ENCODE measurements at regions not wholly inside any gene's neighbourhood (a gene's known extent, or its start where the extent isn't known, plus 50 kb on each side); places are given as distances from the start of the nearest gene placed in this dataset.
"Not testable (repeated sequence)": the region's sequence is repeated elsewhere in the genome, so short reads cannot be mapped to it uniquely, and the experiment has no call there.

DNA sequence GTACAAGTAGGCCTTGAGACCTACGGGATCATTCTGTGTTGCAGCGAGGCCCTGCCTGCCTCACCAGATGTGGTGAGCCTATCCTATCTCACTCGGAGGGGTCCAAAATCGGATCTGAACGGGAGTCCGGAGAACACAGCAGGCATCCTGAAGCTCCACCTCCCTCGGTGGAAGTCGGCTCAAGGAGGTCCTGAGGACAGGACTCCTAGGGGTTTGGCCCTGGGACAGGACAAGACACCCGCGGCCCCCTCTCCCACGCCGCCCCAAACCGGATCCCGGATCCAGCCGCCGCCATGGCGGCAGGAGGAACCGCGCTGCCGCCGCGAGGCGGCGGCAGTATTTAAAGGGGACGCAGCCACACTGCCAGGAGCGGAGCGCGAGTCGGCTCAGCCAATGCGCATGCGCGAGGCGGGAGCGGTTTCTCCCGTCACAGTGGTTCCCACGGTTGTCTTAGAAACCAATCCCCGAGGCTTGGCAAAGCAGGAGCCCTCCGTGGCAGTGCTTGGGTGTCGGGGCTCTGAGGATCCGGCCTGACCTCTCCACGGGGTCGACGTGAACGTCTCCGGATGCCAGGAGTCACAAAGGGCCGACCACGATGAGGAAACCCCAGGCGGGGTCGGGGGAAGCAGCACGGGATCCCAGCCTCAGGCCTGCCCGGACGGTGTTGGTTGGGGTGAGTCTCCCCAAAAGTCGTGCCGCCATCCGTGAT is 454.6 kb upstream of the ZNG1F start:
- H3K18ac ChIP-seq (ENCODE audit: low read depth, low read length); dilution Hi-C loops (cut with HindIII; ENCODE audit: low sequenced_read_pairs, unreplicated experiment); intact Hi-C loops (cut with micrococcal nuclease); H4K5ac ChIP-seq (ENCODE audit: low read depth, low read length); H4K20me1 ChIP-seq (ENCODE audit: insufficient read depth, low read length); H3K27me3 ChIP-seq (ENCODE audit: control insufficient read depth, insufficient read depth, low read length); H3K23ac ChIP-seq (ENCODE audit: low read depth, low read length); H3K9me1 ChIP-seq (ENCODE audit: insufficient read depth, low read length); H3K9me3 ChIP-seq (ENCODE audit: control insufficient read depth, insufficient read depth, low read length); CTCF ChIA-PET; H2BK15ac ChIP-seq (ENCODE audit: low read depth, low read length); H3K4me1 ChIP-seq (ENCODE audit: control insufficient read depth, insufficient read depth, low read length); H2AK9ac ChIP-seq (replicated peaks; ENCODE audit: low read depth, low read length, poor library complexity); H2AFZ ChIP-seq (replicated peaks; ENCODE audit: low read length, poor library complexity); H3K56ac ChIP-seq (ENCODE audit: extremely low read depth, insufficient read depth, low read length); H3K14ac ChIP-seq (replicated peaks; ENCODE audit: low read depth, low read length); H2BK120ac ChIP-seq (ENCODE audit: low read depth, low read length); H3K36me3 ChIP-seq (ENCODE audit: control insufficient read depth, insufficient read depth, low read length); H3K79me1 ChIP-seq (ENCODE audit: low read depth in 1 of 2, low read length in 2 of 2); in situ Hi-C loops (cut with MboI; ENCODE audit: low sequenced_read_pairs); POLR2A ChIA-PET (ENCODE audit: unreplicated experiment); H2AK5ac ChIP-seq (ENCODE audit: low read depth, low read length); H2BK5ac ChIP-seq (ENCODE audit: low read depth, low read length, poor library complexity, severe bottlenecking); H2BK20ac ChIP-seq (ENCODE audit: low read depth, low read length); BruUV-seq (replicated peaks): not testable (repeated sequence)
- Histone ChIP-seq H3K9ac (ENCODE audit: low read depth, low read length) (peak overlapping the region; percentile 69; the same call in 1 of the 2 replicates), H4K8ac (ENCODE audit: low read depth in 2 of 2, low read length in 2 of 2) (peak overlapping the region; percentile 74 to 91; a peak in 3 of 4 replicates), H3K4me2 (ENCODE audit: low read depth, low read length) (peak overlapping the region; percentile 55), H3K27ac (ENCODE audit: insufficient read depth, low read length) (peak overlapping the region; percentile 32; the same call in 1 of the 2 replicates), H4K91ac (ENCODE audit: insufficient read depth, low read depth, low read length) (0 out of 2 replicates have a peak overlapping the region, but pooled peaks have one; percentile 37), H3K4ac (ENCODE audit: low read depth, low read length) (peak overlapping the region; percentile 79), H3K4me3 (ENCODE audit: insufficient read depth, low read depth, low read length) (peak overlapping the region; percentile 44)
- 0 out of 2 replicates have a peak, but pooled peaks have one; percentile 18 for TF ChIP-seq MAZ (IDR thresholded peaks at IDR 0.05; ENCODE audit: borderline replicate concordance, low read depth, low read length)
- 19% methylated on average over 25 of the region's 55 CpGs; no CpG with 5 or more reads in 1 of the 2 experiments for WGBS, 2 experiments (ENCODE audit: extremely low coverage in 2 of 2, insufficient read length in 1 of 2)
- ATAC-seq (ENCODE audit: low read depth) (peak; percentile 100), DNase-seq (peak; percentile 69)

GRCh38 chr9:41633726-41634125 is 444.6 kb upstream of the ZNG1F start:
- H2AK9ac ChIP-seq (replicated peaks; ENCODE audit: low read depth, low read length, poor library complexity); H2BK5ac ChIP-seq (ENCODE audit: low read depth, low read length, poor library complexity, severe bottlenecking); H4K5ac ChIP-seq (ENCODE audit: low read depth, low read length); H4K20me1 ChIP-seq (ENCODE audit: insufficient read depth, low read length); H3K9me3 ChIP-seq (ENCODE audit: control insufficient read depth, insufficient read depth, low read length); H3K4ac ChIP-seq (ENCODE audit: low read depth, low read length); BruUV-seq (replicated peaks); H4K91ac ChIP-seq (ENCODE audit: insufficient read depth, low read depth, low read length); H3K27me3 ChIP-seq (ENCODE audit: control insufficient read depth, insufficient read depth, low read length); dilution Hi-C loops (cut with HindIII; ENCODE audit: low sequenced_read_pairs, unreplicated experiment); H2AFZ ChIP-seq (replicated peaks; ENCODE audit: low read length, poor library complexity); intact Hi-C loops (cut with micrococcal nuclease); H3K56ac ChIP-seq (ENCODE audit: extremely low read depth, insufficient read depth, low read length); POLR2A ChIA-PET (ENCODE audit: unreplicated experiment); H3K14ac ChIP-seq (replicated peaks; ENCODE audit: low read depth, low read length); H2BK15ac ChIP-seq (ENCODE audit: low read depth, low read length); H3K9ac ChIP-seq (ENCODE audit: low read depth, low read length); H3K9me1 ChIP-seq (ENCODE audit: insufficient read depth, low read length); H2AK5ac ChIP-seq (ENCODE audit: low read depth, low read length); H3K27ac ChIP-seq (ENCODE audit: insufficient read depth, low read length); H3K18ac ChIP-seq (ENCODE audit: low read depth, low read length); CTCF ChIA-PET; H3K4me2 ChIP-seq (ENCODE audit: low read depth, low read length); H2BK120ac ChIP-seq (ENCODE audit: low read depth, low read length); H3K36me3 ChIP-seq (ENCODE audit: control insufficient read depth, insufficient read depth, low read length); H4K8ac ChIP-seq (ENCODE audit: low read depth in 2 of 2, low read length in 2 of 2); ATAC-seq (ENCODE audit: low read depth); H2BK20ac ChIP-seq (ENCODE audit: low read depth, low read length); DNase-seq; H3K4me3 ChIP-seq (ENCODE audit: insufficient read depth, low read depth, low read length); H3K23ac ChIP-seq (ENCODE audit: low read depth, low read length); in situ Hi-C loops (cut with MboI; ENCODE audit: low sequenced_read_pairs); H3K79me1 ChIP-seq (ENCODE audit: low read depth in 1 of 2, low read length in 2 of 2); H3K4me1 ChIP-seq (ENCODE audit: control insufficient read depth, insufficient read depth, low read length): not testable (repeated sequence)
- 27% methylated on average over 2 of the region's 3 CpGs; no CpG with 5 or more reads in 1 of the 2 experiments for WGBS, 2 experiments (ENCODE audit: extremely low coverage in 2 of 2, insufficient read length in 1 of 2)
